ENCODE measurements at regions not wholly inside any gene's neighbourhood (a gene's known extent, or its start where the extent isn't known, plus 50 kb on each side); places are given as distances from the start of the nearest gene placed in this dataset.

GRCh38 chr10:120702032-120702431 lies 149.1 kb upstream of the WDR11 start:
- no peak for TF ChIP-seq POLR2A (IDR thresholded peaks at IDR 0.05)
- no peak for TF ChIP-seq CTCF (IDR thresholded peaks at IDR 0.05)
- no peaks in the 10 kb centered on the region for H3K4me1 ChIP-seq
- 16 to 26% methylated on average over 1 of the region's 1 CpG for WGBS, 2 donors
- intact Hi-C loops (cut with DNase I) = no loop called here
- H3K36me3 ChIP-seq = no peaks in the 10 kb centered on the region
- H3K27me3 ChIP-seq = no peaks in the 10 kb centered on the region
- H3K27ac ChIP-seq = no peak overlapping the region
- no peak overlapping the region for H3K4me3 ChIP-seq
- H3K9me3 ChIP-seq = peaks cover 0 to 19% (median 1%) of the 10 kb centered on the region in 3 donors
- no peak for DNase-seq

- Histone ChIP-seq H3K4me1 (no peaks in the 10 kb centered on the region), H3K4me3 (no peak overlapping the region), H3K9me3 (no peaks in the 10 kb centered on the region), H3K27me3 (peaks cover 0 to 4% (median 0%) of the 10 kb centered on the region in 4 donors), H3K36me3 (no peaks in the 10 kb centered on the region), H3K27ac (no peak overlapping the region)
- DNase-seq = no peak
- TF ChIP-seq CTCF (IDR thresholded peaks at IDR 0.05) (no peak), POLR2A (IDR thresholded peaks at IDR 0.05) (no peak)
- 51 to 60% methylated on average over 4 of the region's 4 CpGs for WGBS, 2 donors
- intact Hi-C loops (cut with DNase I) = no loop called here
These were observed 145.9 kb upstream of the WDR11 start for GRCh38 chr10:120705309-120705708.

- no peak overlapping the region for H3K4me3 ChIP-seq
- H3K9me3 ChIP-seq = no peaks in the 10 kb centered on the region
- H3K27ac ChIP-seq = no peak overlapping the region
- no peak for TF ChIP-seq POLR2A (IDR thresholded peaks at IDR 0.05)
- TF ChIP-seq CTCF (IDR thresholded peaks at IDR 0.05) = no peak
- DNase-seq = no peak
- H3K27me3 ChIP-seq = peaks cover 0 to 4% (median 0%) of the 10 kb centered on the region in 4 donors
- 54 to 56% methylated on average over 2 of the region's 2 CpGs for WGBS, 2 donors
- H3K4me1 ChIP-seq = no peaks in the 10 kb centered on the region
- no peaks in the 10 kb centered on the region for H3K36me3 ChIP-seq
- intact Hi-C loops (cut with DNase I) = no loop called here
These were observed 141.1 kb upstream of the WDR11 start for GRCh38 chr10:120710076-120710475.

GRCh38 chr10:120711860-120712259 lies 139.3 kb upstream of the WDR11 start:
- Histone ChIP-seq H3K36me3 (no peaks in the 10 kb centered on the region), H3K9me3 (no peaks in the 10 kb centered on the region), H3K4me1 (no peaks in the 10 kb centered on the region), H3K4me3 (no peak overlapping the region), H3K27me3 (peaks cover 0 to 4% (median 0%) of the 10 kb centered on the region in 4 donors), H3K27ac (no peak overlapping the region)
- TF ChIP-seq POLR2A (IDR thresholded peaks at IDR 0.05) = no peak
- TF ChIP-seq CTCF (IDR thresholded peaks at IDR 0.05) = no peak
- WGBS, 2 donors = 62 to 69% methylated on average over 5 of the region's 5 CpGs
- intact Hi-C loops (cut with DNase I) = no loop called here
- DNase-seq = no peak

- Histone ChIP-seq H3K4me1 (no peaks in the 10 kb centered on the region), H3K4me3 (no peak overlapping the region), H3K36me3 (no peaks in the 10 kb centered on the region), H3K27ac (no peak overlapping the region), H3K9me3 (no peaks in the 10 kb centered on the region), H3K27me3 (peaks cover 0 to 4% (median 0%) of the 10 kb centered on the region in 4 donors)
- 33 to 36% methylated on average over 2 of the region's 2 CpGs for WGBS, 2 donors
- no peak for TF ChIP-seq POLR2A (IDR thresholded peaks at IDR 0.05)
- no peak for TF ChIP-seq CTCF (IDR thresholded peaks at IDR 0.05)
- intact Hi-C loops (cut with DNase I) = no loop called here
- no peak for DNase-seq
These were observed 137.5 kb upstream of the WDR11 start for GRCh38 chr10:120713573-120714205.

Measured in esophagus squamous epithelium (tissue), 5 donors.